ENCODE measurements at regions not wholly inside any gene's neighbourhood (a gene's known extent, or its start where the extent isn't known, plus 50 kb on each side); places are given as distances from the start of the nearest gene placed in this dataset.

DNA sequence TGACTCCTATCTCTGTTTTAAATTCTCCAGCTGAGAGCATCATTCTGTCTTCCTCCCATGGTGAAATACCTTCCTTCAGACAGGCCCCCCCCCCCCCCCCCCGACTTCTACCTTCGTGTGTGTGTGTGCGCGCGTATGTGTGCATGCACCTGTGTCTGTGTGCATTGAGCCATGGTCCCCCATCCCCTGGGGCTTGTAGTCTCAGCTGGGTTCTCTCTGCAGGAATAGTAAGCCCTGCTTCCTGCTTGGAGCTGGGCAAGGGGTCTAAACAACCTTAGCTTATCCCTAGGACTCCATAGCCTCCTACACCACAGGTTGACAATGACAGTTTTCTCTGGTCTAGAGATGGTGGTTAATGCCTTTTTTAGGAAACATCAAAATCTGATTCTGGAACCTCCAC lies 427.5 kb upstream of the KLHL29 start:
- TF ChIP-seq, protein P1, sequence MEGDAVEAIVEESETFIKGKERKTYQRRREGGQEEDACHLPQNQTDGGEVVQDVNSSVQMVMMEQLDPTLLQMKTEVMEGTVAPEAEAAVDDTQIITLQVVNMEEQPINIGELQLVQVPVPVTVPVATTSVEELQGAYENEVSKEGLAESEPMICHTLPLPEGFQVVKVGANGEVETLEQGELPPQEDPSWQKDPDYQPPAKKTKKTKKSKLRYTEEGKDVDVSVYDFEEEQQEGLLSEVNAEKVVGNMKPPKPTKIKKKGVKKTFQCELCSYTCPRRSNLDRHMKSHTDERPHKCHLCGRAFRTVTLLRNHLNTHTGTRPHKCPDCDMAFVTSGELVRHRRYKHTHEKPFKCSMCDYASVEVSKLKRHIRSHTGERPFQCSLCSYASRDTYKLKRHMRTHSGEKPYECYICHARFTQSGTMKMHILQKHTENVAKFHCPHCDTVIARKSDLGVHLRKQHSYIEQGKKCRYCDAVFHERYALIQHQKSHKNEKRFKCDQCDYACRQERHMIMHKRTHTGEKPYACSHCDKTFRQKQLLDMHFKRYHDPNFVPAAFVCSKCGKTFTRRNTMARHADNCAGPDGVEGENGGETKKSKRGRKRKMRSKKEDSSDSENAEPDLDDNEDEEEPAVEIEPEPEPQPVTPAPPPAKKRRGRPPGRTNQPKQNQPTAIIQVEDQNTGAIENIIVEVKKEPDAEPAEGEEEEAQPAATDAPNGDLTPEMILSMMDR (conservative IDR thresholded peaks at IDR 0.05) = no peak
- no peak for TF ChIP-seq ZFX (IDR thresholded peaks at IDR 0.05)

All from C4-2B (cell line).